ENCODE measurements at regions not wholly inside any gene's neighbourhood (a gene's known extent, or its start where the extent isn't known, plus 50 kb on each side); places are given as distances from the start of the nearest gene placed in this dataset.
"Not testable (repeated sequence)": the region's sequence is repeated elsewhere in the genome, so short reads cannot be mapped to it uniquely, and the experiment has no call there.

DNA sequence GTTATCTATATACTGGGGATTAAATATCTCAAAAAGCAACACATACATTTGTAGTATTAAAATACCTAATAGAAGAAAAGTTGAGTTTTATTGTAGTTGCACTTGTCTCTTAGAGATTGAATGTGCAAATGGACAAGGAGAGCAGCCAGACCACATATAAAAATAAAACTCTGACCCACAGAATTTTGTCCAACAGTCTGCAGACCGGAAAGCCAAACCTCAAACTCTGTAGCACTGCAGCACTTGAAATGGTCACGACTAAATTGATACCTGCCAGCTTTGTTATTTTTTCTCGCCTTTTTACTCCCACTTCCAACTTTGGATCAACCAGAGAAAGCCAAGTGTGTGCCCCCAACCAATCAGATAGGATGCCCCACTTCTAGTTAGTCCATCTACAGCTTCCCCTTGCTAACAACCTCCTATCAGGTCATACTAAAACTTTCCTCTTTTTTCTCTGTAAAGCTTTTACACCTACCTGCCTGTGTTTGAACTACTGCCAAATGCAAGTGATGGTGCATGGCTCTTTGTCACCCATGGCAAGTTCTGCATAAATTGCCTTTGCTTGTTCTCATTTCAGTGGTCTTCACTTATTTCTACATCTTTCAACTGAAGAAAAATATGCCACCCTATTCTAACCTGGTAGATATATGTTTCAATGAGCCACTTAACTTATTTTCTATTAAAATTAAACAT lies 1250.7 kb upstream of the SPRY2 start:
- DNase-seq = no peak

GRCh38 chr13:81582381-81582780 lies 1241.5 kb upstream of the SPRY2 start:
- no peak for DNase-seq

DNA sequence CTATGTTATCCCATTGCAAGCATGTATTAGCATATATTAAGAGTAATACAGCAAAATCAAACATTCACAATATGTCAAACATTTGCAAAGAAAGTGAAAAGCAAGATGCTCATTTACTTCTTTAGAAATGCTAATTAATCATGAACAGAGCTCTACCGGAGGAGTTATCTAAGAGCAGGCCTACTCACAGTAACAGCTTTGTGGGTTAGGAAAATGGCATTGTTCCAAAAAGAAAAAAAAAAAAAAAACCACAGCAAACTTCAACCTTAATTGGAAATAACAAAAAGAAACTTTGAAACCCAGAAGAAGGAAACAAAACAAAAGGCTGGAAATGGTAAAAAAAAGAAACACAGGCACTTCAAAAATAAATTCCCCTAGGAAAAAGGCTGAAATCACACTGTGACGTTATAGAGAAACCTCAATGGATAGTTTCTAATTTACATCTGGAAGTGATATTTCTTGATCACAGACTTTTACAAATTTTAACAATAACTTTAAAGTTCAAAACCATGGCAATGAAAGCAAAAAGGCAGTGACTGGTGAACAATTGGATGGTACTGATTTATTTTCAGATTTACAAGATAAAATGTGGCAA lies 1236.8 kb upstream of the SPRY2 start:
- no peak for DNase-seq

- DNase-seq = no peak
These were observed 1227.9 kb upstream of the SPRY2 start for GRCh38 chr13:81568824-81569223.

- no peak for DNase-seq
These were observed 1224.9 kb upstream of the SPRY2 start for GRCh38 chr13:81565849-81566248.

- DNase-seq = no peak
These were observed 1222.2 kb upstream of the SPRY2 start for GRCh38 chr13:81563091-81563490.

- DNase-seq = no peak
These were observed 1221.7 kb upstream of the SPRY2 start for GRCh38 chr13:81562598-81562997.

- DNase-seq = no peak
These were observed 1210.1 kb upstream of the SPRY2 start for GRCh38 chr13:81551036-81551435.

DNA sequence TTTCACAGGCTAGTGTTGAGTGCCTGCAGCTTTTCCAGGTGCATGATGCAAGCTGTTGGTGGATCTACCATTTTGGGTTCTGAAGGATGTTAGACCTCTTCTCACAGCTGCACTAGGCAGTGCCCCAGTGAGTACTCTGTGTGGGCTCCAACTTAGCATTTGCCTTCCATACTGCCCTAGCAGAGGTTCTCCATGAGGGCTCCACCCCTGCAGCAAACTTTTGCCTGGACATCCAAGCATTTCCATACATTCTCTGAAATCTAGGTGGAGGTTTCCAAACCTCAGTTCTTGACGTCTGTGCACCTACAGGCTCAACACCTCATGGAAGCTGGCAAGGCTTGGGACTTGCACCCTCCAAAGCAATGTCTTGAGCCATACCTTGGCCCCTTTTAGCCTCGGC lies 1205.4 kb upstream of the SPRY2 start:
- DNase-seq = not testable (repeated sequence)

DNA sequence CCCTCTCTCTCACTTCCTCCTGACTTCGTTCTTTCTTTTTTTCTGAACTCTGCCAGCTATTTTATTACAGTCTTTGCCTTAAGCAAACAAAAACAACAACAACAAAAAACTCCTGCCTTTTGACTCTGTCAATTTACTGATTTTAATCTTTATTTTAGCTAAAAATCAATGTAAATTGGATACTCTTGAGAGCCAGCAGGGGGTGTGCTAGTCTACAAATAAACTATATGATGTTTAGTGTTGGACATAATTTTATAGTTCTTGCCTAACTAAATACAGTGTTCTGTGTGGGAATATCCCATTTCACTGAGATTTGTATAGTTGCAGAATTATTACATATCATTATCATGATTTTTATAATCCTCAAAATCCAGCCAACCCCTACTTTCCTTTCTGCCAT lies 1199.9 kb upstream of the SPRY2 start:
- no peak for DNase-seq

DNA sequence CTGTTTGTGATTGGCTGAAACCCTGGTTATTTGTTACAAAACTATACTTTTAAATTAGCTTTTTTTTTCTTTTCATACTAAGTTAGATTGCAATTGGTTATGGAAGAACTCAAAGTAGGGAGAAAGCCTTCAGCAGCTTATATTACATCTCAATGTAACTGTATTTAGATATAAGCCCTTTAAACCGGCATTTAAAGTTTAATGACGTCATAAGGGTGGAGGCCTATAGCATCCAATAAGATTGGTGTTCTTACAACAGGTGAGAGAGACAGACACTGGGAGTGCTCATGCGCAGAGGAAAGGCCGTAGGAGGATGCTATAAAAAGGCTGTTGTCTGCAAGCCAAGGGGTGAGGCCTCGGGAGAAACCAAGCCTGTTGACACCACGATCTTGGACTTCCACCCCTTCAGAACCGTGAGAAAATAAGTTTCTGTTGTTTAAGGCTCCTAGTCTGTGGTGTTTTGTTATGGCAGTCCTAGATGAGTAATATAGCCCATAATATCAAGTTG lies 1198.8 kb upstream of the SPRY2 start:
- DNase-seq = no peak

GRCh38 chr13:81498969-81499368 lies 1158.0 kb upstream of the SPRY2 start:
- DNase-seq = no peak

GRCh38 chr13:81493144-81493543 lies 1152.2 kb upstream of the SPRY2 start:
- no peak for DNase-seq

DNA sequence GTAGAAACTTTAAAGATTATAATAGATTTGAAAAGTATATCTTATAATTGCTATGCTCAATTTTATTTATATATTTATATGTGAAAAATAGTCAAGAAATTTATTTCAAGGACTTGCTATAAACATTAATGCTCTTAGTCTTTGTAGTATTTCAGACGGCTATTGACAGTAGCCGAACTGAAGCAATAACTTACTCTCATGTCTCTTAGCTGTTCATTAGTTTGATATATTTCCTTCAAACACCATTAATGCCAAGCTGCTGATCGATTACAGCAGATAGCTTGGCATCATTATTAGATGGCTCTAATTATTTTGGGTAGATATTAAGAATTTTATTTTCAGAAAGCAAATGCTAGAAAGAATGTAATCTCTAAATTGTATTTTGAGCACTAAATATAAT lies 1151.5 kb upstream of the SPRY2 start:
- no peak for DNase-seq

DNA sequence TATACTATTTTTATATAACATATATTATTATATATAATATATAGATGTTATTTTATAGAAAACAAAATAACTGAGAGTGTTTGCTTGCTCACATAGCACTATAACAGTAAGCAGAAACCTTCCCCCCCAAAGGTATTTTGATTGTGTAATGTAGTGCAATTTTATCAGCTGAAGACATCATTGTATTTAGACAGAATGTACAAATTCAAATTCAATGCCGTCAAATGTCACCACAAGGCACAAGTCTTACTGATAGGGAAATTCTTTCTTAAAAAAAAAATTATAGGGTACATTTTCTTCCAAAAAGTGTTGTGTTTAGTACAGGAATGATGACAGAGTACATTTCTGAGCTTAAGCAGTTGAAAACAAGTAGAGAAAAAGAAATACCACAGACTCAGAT lies 1147.1 kb upstream of the SPRY2 start:
- no peak for DNase-seq

DNA sequence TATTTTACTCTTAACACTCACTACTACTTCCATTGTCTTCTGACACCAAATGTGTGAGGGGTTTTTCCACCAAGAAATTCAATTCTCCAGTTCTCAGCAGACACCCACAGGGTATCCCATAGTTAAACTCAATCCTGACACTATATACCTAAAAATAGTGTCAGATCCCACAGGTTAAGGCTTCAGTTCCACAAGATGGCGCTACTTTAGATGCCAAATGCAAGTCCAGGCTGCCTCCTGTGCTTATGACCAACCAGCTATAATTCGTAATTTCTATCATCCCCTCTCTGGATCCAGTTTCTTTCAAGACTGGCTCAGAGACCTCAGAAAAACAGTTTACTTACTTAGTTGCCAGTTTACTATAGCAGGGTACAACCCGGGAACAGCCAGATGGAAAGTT lies 1146.2 kb upstream of the SPRY2 start:
- DNase-seq = no peak

DNA sequence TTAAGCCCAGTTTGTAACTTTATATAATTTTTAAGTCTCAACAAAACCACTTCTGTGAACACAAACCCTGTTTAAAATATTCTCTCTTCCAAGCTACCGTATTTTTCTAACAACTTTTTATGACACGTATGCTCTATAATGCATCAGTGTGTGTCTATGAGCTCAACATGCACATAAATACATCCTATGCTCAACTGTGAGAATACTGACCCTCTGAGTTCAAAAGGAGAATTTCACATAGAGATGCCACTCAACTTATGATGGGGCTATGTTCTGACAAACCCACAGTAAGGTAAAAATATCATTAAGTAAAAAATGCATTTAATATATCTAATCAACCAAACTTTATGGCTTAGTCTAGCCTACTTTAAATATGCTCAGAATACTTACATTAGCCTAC lies 1139.7 kb upstream of the SPRY2 start:
- no peak for DNase-seq

- no peak for DNase-seq
These were observed 1132.5 kb upstream of the SPRY2 start for GRCh38 chr13:81473366-81473899.

GRCh38 chr13:81458170-81458569 lies 1117.2 kb upstream of the SPRY2 start:
- DNase-seq = no peak

- no peak for DNase-seq
These were observed 1105.5 kb upstream of the SPRY2 start for GRCh38 chr13:81446441-81446840.

- no peak for DNase-seq
These were observed 1102.0 kb upstream of the SPRY2 start for GRCh38 chr13:81442904-81443303.

DNA sequence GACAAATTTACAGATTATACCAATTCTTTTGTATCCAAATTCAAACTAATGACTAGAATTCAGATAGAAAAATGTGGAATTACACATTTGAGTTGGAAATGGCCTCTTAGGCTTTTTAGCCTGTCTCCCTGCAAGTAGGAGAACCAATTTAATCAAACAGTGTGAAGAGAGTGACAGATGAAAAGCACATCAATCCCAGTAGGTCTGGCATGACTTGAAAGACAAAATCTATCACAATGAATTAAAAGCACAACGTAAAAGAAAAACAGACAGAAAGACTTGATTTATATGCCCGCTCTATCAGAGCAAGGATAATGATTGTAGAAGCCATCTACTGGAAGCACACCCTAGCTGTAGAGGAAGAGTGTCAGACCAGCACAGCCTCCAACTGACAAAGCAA lies 1084.4 kb upstream of the SPRY2 start:
- DNase-seq = no peak

DNA sequence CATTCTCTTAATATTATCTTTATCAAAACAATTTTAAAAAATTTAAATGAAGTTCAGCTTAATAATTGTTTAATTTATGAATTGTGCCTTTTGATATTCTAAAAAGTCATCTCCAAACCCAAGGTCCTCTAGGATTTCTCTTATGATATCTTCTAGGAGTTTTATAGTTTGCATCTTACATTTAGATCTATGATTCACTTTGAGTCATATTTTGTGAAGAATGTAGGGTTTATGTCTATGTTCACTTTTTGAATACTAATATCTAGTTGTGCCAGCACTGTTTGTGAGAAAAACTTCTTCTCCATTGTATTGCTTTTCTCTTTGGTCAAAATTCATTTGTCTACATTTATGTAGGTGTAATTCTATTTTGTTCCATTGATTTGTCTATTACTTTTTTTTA lies 1068.4 kb upstream of the SPRY2 start:
- DNase-seq = no peak

- no peak for DNase-seq
These were observed 1067.7 kb upstream of the SPRY2 start for GRCh38 chr13:81408647-81409046.

Measured in activated gamma-delta T cell treated with Interleukin-2 at 50 U/mL for 16 hours (primary cell).